SU-DHL-6 (cell line): ENCODE measurements at regions not wholly inside any gene's neighbourhood (a gene's known extent, or its start where the extent isn't known, plus 50 kb on each side); places are given as distances from the start of the nearest gene placed in this dataset.

Source experiments
- CTCF ChIP-seq: fragments of 200-600 bp; sonication (generic); IDR thresholded peaks from one replicate; pipeline ENCODE4 v1.5.1; 2017; ENCODE audit warnings: antibody characterized with exemption, mild to moderate bottlenecking, low read length, moderate library complexity; ENCODE audit not compliant: insufficient read depth, poor library complexity, severe bottlenecking
- EZH2phosphoT487 ChIP-seq: fragments of 200-600 bp; sonication (generic), shearing (Covaris generic); conservative IDR thresholded peaks from 2 replicates; pipeline ENCODE4 v1.6.1; 2018; ENCODE audit warnings: mild to moderate bottlenecking, antibody characterized with exemption, low read length, moderate library complexity, mixed read lengths

GRCh38 chr9:26339796-26340195 is 552.8 kb downstream of the CAAP1 start:
- TF ChIP-seq CTCF = no peak
- TF ChIP-seq EZH2phosphoT487 = no peak
